ENCODE measurements at regions not wholly inside any gene's neighbourhood (a gene's known extent, or its start where the extent isn't known, plus 50 kb on each side); places are given as distances from the start of the nearest gene placed in this dataset.

GRCh38 chr5:35339616-35340100 lies 109.4 kb upstream of the PRLR start:
- H3K9me2 ChIP-seq (ENCODE audit: insufficient read depth): no peaks in the 10 kb centered on the region
- no peak overlapping the region for H3K4me3 ChIP-seq (replicated peaks in 1 of 2; ENCODE audit: low read depth in 1 of 2, low read length in 2 of 2)
- ChIA-PET CTCF (no interaction called here), POLR2A (no interaction called here), RAD21 (ENCODE audit: low non-redundant PET in 1 of 2, low total read pairs in 2 of 2, uncharacterized antibody in 2 of 2, unreplicated experiment in 2 of 2) (no interaction called here)
- H3K27me3 ChIP-seq (ENCODE audit: insufficient read depth, low read length): no peaks in the 10 kb centered on the region
- H3K9me3 ChIP-seq (ENCODE audit: control insufficient read depth in 1 of 2, insufficient read depth in 1 of 2, low read depth in 1 of 2, low read length in 2 of 2): no peaks in the 10 kb centered on the region
- no peak overlapping the region for H3K27ac ChIP-seq (ENCODE audit: low read depth, low read length)
- H3K4me2 ChIP-seq (ENCODE audit: low read length): no peak overlapping the region
- no TSS peak for BruUV-seq (replicated peaks)
- H3K36me3 ChIP-seq (ENCODE audit: control insufficient read depth in 1 of 2, insufficient read depth in 2 of 2, low read length in 2 of 2): no peaks in the 10 kb centered on the region
- no peaks in the 10 kb centered on the region for H3K79me2 ChIP-seq (ENCODE audit: insufficient read depth, low read length)
- TF ChIP-seq ATF3 (IDR thresholded peaks at IDR 0.05) (no peak), CTCF (IDR thresholded peaks at IDR 0.05 in 2 of 3, conservative IDR thresholded peaks at IDR 0.05 in 1 of 3; ENCODE audit: borderline replicate concordance in 1 of 3, insufficient read depth in 1 of 3, low read depth in 2 of 3, low read length in 2 of 3) (no peak), POLR2A (IDR thresholded peaks at IDR 0.05; ENCODE audit: borderline replicate concordance, extremely low read depth, insufficient read depth, insufficient read length) (no peak), SP1 (IDR thresholded peaks at IDR 0.05; ENCODE audit: low read depth) (no peak), SIN3A (IDR thresholded peaks at IDR 0.05; ENCODE audit: low read depth) (no peak), EGR1 (IDR thresholded peaks at IDR 0.05; ENCODE audit: low read depth) (no peak), YY1 (IDR thresholded peaks at IDR 0.05; ENCODE audit: extremely low read depth, insufficient replicate concordance, low read depth, low read length) (no peak), SRF (IDR thresholded peaks at IDR 0.05; ENCODE audit: low read depth) (no peak), EZH2 (IDR thresholded peaks at IDR 0.05) (no peak), REST (IDR thresholded peaks at IDR 0.05; ENCODE audit: low read depth) (no peak), EZH2phosphoT487 (IDR thresholded peaks at IDR 0.05; ENCODE audit: borderline replicate concordance) (no peak), POLR2AphosphoS5 (IDR thresholded peaks at IDR 0.05; ENCODE audit: low read depth, low read length) (no peak), JUND (IDR thresholded peaks at IDR 0.05) (no peak), CBX3 (IDR thresholded peaks at IDR 0.05; ENCODE audit: low read depth) (no peak), ZNF274 (IDR thresholded peaks at IDR 0.05; ENCODE audit: low read depth, low read length) (no peak), FOSL1 (IDR thresholded peaks at IDR 0.05; ENCODE audit: low read depth) (no peak), ZBTB33 (IDR thresholded peaks at IDR 0.05; ENCODE audit: extremely low read depth, insufficient replicate concordance, low read length) (no peak), ZFX (IDR thresholded peaks at IDR 0.05) (no peak)
- intact Hi-C loops (cut with micrococcal nuclease): no loop called here
- H3K9ac ChIP-seq (ENCODE audit: low read length): no peak overlapping the region
- no peak for ATAC-seq
- DNase-seq (ENCODE audit: low read depth, low spot score): no peak
- no peaks in the 10 kb centered on the region for H3K4me1 ChIP-seq (ENCODE audit: control insufficient read depth in 1 of 2, insufficient read depth in 2 of 2, low read length in 2 of 2)
- no peak overlapping the region for H2AFZ ChIP-seq (ENCODE audit: low read depth, low read length, poor library complexity, severe bottlenecking)
- no peaks in the 10 kb centered on the region for H4K20me1 ChIP-seq (ENCODE audit: insufficient read depth)

Data from HCT116 (cell line).